GM12873 (cell line): ENCODE measurements at regions not wholly inside any gene's neighbourhood (a gene's known extent, or its start where the extent isn't known, plus 50 kb on each side); places are given as distances from the start of the nearest gene placed in this dataset.

Source experiments
- TF ChIP-seq, protein P1 (sequence below): IDR thresholded peaks from 2 replicates; pipeline ENCODE4 v1.5.1; 2012; ENCODE audit warnings: low read depth, mild to moderate bottlenecking, moderate library complexity, low read length, control low read depth; ENCODE audit not compliant: insufficient read depth; ENCODE audit errors: missing control alignments

DNA sequence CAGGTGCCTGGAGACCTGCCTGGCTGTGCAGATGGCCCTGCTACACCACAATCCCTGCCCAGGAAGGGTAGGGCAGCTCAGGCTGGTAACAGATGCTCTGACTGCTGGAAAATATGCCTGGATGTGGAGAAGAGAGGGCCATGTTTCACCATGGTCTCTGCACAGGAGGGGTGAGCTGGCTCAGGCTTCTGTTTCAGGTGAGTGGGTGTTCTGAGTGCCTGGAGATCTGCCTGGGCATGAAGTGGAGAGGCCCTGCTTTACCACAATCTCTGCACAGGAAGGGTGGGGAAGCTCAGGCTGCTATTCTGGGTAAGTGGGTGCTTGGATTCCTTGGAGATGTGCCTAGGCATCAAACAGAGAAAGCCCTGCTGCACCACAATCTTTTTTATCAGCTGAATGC is 350.1 kb downstream of the KIF20B start:
- TF ChIP-seq, protein P1, sequence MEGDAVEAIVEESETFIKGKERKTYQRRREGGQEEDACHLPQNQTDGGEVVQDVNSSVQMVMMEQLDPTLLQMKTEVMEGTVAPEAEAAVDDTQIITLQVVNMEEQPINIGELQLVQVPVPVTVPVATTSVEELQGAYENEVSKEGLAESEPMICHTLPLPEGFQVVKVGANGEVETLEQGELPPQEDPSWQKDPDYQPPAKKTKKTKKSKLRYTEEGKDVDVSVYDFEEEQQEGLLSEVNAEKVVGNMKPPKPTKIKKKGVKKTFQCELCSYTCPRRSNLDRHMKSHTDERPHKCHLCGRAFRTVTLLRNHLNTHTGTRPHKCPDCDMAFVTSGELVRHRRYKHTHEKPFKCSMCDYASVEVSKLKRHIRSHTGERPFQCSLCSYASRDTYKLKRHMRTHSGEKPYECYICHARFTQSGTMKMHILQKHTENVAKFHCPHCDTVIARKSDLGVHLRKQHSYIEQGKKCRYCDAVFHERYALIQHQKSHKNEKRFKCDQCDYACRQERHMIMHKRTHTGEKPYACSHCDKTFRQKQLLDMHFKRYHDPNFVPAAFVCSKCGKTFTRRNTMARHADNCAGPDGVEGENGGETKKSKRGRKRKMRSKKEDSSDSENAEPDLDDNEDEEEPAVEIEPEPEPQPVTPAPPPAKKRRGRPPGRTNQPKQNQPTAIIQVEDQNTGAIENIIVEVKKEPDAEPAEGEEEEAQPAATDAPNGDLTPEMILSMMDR: no peak

GRCh38 chr10:90062786-90063185 is 361.4 kb downstream of the KIF20B start:
- TF ChIP-seq, protein P1: no peak

GRCh38 chr10:90064295-90064694 is 362.9 kb downstream of the KIF20B start:
- TF ChIP-seq, protein P1: no peak

DNA sequence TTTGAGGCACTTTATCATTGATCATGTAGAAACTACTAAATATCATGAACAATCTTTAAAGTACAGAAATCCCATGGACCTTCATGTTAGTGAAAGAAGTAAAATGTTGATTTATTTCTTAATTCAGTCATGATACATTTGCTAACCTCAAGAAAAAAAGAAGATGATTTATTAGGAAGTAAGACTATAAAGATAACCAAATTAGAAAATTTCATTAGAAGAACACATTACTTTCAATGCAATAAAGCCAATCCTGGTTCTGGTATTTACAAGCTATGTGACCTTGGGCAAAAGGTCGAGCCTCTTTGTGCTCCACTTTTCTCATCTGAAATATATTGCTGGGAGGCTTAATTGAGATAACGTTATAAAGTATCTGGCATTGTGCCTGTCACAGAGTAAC is 365.0 kb downstream of the KIF20B start:
- TF ChIP-seq, protein P1: no peak

DNA sequence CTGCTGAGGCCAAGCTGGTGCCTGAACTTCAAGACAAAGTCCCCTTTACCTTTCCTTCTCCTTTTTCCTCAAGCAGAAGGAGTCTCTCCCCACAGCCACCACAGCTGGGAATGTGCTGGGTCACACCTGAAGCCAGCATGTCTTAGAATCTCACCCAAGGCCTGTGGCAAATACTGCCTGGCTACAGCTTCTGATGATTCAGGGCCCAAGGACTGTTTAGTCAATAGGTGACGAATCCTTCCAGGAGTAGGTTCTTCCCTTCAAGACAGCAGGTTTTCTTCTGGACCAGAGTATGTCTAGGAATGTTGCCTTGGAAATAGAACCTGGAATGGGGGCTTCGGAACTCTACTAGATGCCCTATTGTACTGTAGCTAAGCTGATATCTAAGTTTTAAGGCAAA is 374.6 kb downstream of the KIF20B start:
- TF ChIP-seq, protein P1: no peak

DNA sequence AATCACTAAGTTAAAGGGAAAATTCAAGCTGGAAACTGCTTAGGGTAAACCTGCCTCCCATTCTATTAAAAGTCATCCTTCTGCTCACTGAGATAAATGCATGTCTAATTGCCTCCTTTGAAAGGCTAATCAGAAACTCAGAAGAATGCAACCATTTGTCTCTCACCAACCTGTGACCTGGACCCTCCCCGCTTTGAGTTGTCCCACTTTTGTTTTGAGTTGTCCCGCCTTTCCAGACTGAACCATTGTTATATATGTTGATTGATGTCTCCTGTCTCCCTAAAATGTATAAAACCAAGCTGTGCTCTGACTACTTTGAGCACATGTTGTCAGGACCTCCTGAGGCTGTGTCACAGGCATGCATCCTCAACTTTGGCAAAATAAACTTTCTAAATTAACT is 378.4 kb downstream of the KIF20B start:
- TF ChIP-seq, protein P1: no peak

GRCh38 chr10:90087197-90088023 is 386.0 kb downstream of the KIF20B start:
- TF ChIP-seq, protein P1: no peak

DNA sequence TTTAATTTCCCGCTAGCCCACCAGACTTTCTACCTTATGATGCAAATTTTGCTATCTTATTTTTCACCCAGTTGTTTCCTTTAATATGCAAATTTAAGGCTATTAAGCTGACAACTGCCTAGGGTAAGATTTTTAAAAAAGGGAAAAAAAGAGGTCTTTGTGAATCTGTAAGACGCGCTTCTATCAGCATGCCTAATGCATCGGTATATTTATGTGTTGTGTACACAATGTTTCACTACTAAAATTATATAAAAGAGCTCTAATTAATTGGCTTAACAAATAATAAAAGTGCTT is 386.6 kb downstream of the KIF20B start:
- TF ChIP-seq, protein P1: no peak
